ENCODE measurements at regions not wholly inside any gene's neighbourhood (a gene's known extent, or its start where the extent isn't known, plus 50 kb on each side); places are given as distances from the start of the nearest gene placed in this dataset.

DNA sequence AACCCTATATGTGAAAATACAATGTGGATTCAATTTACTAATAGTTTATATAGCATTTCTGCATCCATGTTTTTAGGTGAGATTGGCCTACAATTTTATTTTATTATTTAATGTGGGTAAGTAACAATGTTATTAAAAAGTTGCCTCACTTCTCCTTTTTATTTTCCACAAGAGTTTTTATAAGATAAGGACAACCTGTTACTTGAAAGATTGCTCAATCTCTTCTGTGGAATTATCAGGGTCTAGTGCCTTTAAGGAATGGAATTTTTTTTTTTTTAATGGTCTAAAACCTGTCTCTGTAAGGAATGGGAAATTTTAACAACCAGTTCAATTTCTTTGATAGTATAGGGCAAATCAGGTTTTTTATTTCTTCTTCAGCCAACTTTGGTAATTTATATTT is 53.9 kb upstream of the RAB18 start:
- TF ChIP-seq NFYB (IDR thresholded peaks at IDR 0.05; ENCODE audit: insufficient read depth, low read depth, low read length) (no peak), EED (IDR thresholded peaks at IDR 0.05; ENCODE audit: low read depth) (no peak), POLR2A (IDR thresholded peaks at IDR 0.05; ENCODE audit: low read depth, low read length) (no peak), MYC (IDR thresholded peaks at IDR 0.05; ENCODE audit: insufficient read depth, insufficient read length, insufficient replicate concordance, low read length, severe bottlenecking) (no peak), JUND (IDR thresholded peaks at IDR 0.05; ENCODE audit: low read depth, low read length) (no peak), JUNB (IDR thresholded peaks at IDR 0.05) (no peak), ATF7 (IDR thresholded peaks at IDR 0.05; ENCODE audit: low read depth) (no peak), SP1 (IDR thresholded peaks at IDR 0.05; ENCODE audit: low read depth, low read length) (no peak), RAD21 (IDR thresholded peaks at IDR 0.05; ENCODE audit: insufficient read depth, low read depth, low read length) (no peak)
- TF ChIP-seq, protein P1, sequence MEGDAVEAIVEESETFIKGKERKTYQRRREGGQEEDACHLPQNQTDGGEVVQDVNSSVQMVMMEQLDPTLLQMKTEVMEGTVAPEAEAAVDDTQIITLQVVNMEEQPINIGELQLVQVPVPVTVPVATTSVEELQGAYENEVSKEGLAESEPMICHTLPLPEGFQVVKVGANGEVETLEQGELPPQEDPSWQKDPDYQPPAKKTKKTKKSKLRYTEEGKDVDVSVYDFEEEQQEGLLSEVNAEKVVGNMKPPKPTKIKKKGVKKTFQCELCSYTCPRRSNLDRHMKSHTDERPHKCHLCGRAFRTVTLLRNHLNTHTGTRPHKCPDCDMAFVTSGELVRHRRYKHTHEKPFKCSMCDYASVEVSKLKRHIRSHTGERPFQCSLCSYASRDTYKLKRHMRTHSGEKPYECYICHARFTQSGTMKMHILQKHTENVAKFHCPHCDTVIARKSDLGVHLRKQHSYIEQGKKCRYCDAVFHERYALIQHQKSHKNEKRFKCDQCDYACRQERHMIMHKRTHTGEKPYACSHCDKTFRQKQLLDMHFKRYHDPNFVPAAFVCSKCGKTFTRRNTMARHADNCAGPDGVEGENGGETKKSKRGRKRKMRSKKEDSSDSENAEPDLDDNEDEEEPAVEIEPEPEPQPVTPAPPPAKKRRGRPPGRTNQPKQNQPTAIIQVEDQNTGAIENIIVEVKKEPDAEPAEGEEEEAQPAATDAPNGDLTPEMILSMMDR (IDR thresholded peaks at IDR 0.05 in 2 of 3, conservative IDR thresholded peaks at IDR 0.05 in 1 of 3; ENCODE audit: control insufficient read depth in 2 of 3, extremely low read depth in 1 of 3, insufficient read depth in 1 of 3, low read depth in 3 of 3, low read length in 3 of 3): no peak
- TF ChIP-seq, protein P2, sequence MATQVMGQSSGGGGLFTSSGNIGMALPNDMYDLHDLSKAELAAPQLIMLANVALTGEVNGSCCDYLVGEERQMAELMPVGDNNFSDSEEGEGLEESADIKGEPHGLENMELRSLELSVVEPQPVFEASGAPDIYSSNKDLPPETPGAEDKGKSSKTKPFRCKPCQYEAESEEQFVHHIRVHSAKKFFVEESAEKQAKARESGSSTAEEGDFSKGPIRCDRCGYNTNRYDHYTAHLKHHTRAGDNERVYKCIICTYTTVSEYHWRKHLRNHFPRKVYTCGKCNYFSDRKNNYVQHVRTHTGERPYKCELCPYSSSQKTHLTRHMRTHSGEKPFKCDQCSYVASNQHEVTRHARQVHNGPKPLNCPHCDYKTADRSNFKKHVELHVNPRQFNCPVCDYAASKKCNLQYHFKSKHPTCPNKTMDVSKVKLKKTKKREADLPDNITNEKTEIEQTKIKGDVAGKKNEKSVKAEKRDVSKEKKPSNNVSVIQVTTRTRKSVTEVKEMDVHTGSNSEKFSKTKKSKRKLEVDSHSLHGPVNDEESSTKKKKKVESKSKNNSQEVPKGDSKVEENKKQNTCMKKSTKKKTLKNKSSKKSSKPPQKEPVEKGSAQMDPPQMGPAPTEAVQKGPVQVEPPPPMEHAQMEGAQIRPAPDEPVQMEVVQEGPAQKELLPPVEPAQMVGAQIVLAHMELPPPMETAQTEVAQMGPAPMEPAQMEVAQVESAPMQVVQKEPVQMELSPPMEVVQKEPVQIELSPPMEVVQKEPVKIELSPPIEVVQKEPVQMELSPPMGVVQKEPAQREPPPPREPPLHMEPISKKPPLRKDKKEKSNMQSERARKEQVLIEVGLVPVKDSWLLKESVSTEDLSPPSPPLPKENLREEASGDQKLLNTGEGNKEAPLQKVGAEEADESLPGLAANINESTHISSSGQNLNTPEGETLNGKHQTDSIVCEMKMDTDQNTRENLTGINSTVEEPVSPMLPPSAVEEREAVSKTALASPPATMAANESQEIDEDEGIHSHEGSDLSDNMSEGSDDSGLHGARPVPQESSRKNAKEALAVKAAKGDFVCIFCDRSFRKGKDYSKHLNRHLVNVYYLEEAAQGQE (IDR thresholded peaks at IDR 0.05; ENCODE audit: low read depth, low read length): no peak
- TF ChIP-seq, protein P3, sequence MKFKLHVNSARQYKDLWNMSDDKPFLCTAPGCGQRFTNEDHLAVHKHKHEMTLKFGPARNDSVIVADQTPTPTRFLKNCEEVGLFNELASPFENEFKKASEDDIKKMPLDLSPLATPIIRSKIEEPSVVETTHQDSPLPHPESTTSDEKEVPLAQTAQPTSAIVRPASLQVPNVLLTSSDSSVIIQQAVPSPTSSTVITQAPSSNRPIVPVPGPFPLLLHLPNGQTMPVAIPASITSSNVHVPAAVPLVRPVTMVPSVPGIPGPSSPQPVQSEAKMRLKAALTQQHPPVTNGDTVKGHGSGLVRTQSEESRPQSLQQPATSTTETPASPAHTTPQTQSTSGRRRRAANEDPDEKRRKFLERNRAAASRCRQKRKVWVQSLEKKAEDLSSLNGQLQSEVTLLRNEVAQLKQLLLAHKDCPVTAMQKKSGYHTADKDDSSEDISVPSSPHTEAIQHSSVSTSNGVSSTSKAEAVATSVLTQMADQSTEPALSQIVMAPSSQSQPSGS (IDR thresholded peaks at IDR 0.05; ENCODE audit: low read length): no peak
- TF ChIP-seq, protein P4, sequence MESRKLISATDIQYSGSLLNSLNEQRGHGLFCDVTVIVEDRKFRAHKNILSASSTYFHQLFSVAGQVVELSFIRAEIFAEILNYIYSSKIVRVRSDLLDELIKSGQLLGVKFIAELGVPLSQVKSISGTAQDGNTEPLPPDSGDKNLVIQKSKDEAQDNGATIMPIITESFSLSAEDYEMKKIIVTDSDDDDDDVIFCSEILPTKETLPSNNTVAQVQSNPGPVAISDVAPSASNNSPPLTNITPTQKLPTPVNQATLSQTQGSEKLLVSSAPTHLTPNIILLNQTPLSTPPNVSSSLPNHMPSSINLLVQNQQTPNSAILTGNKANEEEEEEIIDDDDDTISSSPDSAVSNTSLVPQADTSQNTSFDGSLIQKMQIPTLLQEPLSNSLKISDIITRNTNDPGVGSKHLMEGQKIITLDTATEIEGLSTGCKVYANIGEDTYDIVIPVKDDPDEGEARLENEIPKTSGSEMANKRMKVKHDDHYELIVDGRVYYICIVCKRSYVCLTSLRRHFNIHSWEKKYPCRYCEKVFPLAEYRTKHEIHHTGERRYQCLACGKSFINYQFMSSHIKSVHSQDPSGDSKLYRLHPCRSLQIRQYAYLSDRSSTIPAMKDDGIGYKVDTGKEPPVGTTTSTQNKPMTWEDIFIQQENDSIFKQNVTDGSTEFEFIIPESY (IDR thresholded peaks at IDR 0.05): no peak
